Right forelimb (tissue), 1 donor: ENCODE measurements at regions not wholly inside any gene's neighbourhood (a gene's known extent, or its start where the extent isn't known, plus 50 kb on each side); places are given as distances from the start of the nearest gene placed in this dataset.

Experiments
- DNase-seq: peaks from one replicate; pipeline ENCODE4 v3.0.0-alpha.2; 2018

GRCh38 chr14:104250175-104250574, 111.8 kb downstream of the KIF26A start:
- no peak for DNase-seq

GRCh38 chr14:104252256-104253215, 114.1 kb downstream of the KIF26A start:
- no peak for DNase-seq

- no peak for DNase-seq
Measured at GRCh38 chr14:104253223-104253822, 114.9 kb downstream of the KIF26A start.

GRCh38 chr14:104253901-104254353, 115.5 kb downstream of the KIF26A start:
- no peak for DNase-seq

- no peak for DNase-seq
Measured at GRCh38 chr14:104254735-104255400, 116.5 kb downstream of the KIF26A start.

- DNase-seq = no peak
Measured at GRCh38 chr14:104256025-104256424, 117.6 kb downstream of the KIF26A start.

- DNase-seq = peak; percentile 37
Measured at GRCh38 chr14:104262515-104263514, 124.4 kb downstream of the KIF26A start.

- DNase-seq = peak; percentile 23
Measured at GRCh38 chr14:104263675-104264358, 125.4 kb downstream of the KIF26A start.

GRCh38 chr14:104264495-104265265, 126.3 kb downstream of the KIF26A start:
- peak; percentile 34 for DNase-seq

GRCh38 chr14:104265918-104266630, 127.7 kb downstream of the KIF26A start:
- DNase-seq = peak; percentile 23

GRCh38 chr14:104266631-104267575, 128.5 kb downstream of the KIF26A start:
- peak; percentile 38 for DNase-seq

- peak; percentile 45 for DNase-seq
Measured at GRCh38 chr14:104267895-104268294, 129.5 kb downstream of the KIF26A start.

- DNase-seq = peak; percentile 6
Measured at GRCh38 chr14:104268295-104268694, 129.9 kb downstream of the KIF26A start.

- DNase-seq = peak; percentile 25
Measured at GRCh38 chr14:104268725-104269436, 130.5 kb downstream of the KIF26A start.

GRCh38 chr14:104269511-104270241, 131.3 kb downstream of the KIF26A start:
- DNase-seq = peak; percentile 16

GRCh38 chr14:104271391-104271790, 133.0 kb downstream of the KIF26A start:
- peak; percentile 4 for DNase-seq

GRCh38 chr14:104274806-104275205, 136.4 kb downstream of the KIF26A start:
- DNase-seq = no peak
